Activated CD4-positive, alpha-beta T cell treated with anti-CD3 and anti-CD28 coated beads, Interleukin-2, amount 10 ng/mL, durations not matched to agents 7 days and 5 days (primary cell): ENCODE measurements at regions not wholly inside any gene's neighbourhood (a gene's known extent, or its start where the extent isn't known, plus 50 kb on each side); places are given as distances from the start of the nearest gene placed in this dataset.

ENCODE experiments used
- CTCF ChIA-PET: fragments of 350-600 bp; sonication (Branson Sonifier 250); formaldehyde crosslinking; loops from one replicate; lab custom pipeline; 2021; ENCODE audit warnings: antibody characterized with exemption; lab: Charles Lee
- POLR2A ChIA-PET: fragments of 350-600 bp; sonication (Branson Sonifier 250); formaldehyde crosslinking; loops from one replicate; lab custom pipeline; 2021; ENCODE audit warnings: antibody characterized with exemption; lab: Charles Lee
- DNase-seq: peaks from one replicate; pipeline ENCODE4 v3.0.0-alpha.2; 2020
- H3K27ac Mint-ChIP-seq: one replicate; pipeline ENCODE4 v1.8.0; 2021; ENCODE audit warnings: mild to moderate bottlenecking, moderate library complexity, mixed read lengths
- H3K27me3 Mint-ChIP-seq: one replicate; pipeline ENCODE4 v1.8.0; 2021; ENCODE audit warnings: mixed read lengths
- H3K36me3 Mint-ChIP-seq: one replicate; pipeline ENCODE4 v1.8.0; 2021; ENCODE audit warnings: low read depth, mixed read lengths
- H3K4me1 Mint-ChIP-seq: one replicate; pipeline ENCODE4 v1.8.0; 2021; ENCODE audit warnings: mixed read lengths
- H3K4me3 Mint-ChIP-seq: one replicate; pipeline ENCODE4 v1.8.0; 2021; ENCODE audit warnings: mild to moderate bottlenecking, moderate library complexity, mixed read lengths
- H3K9me3 Mint-ChIP-seq: one replicate; pipeline ENCODE4 v1.8.0; 2021; ENCODE audit warnings: mixed read lengths

DNA sequence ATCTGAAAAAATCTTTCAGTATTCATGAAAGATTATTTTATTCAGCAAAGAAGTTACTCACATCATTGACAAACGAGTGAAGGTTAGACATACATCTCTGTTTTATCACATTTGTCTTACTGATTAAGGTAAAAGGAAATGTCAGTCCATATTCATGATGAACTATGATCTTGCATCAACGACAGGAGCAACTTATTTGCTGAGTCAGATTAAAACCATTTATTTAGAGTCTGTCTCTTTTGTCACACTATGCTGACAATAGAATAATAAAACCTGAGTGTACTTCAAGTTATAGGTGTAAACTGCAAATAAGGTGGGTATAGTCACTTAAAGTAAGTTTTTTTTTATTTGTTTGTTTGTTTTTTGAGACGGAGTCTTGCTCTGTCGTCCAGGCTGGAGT, 216.5 kb upstream of the SEMA3C start:
- H3K36me3 Mint-ChIP-seq = no peaks in the 10 kb centered on the region

DNA sequence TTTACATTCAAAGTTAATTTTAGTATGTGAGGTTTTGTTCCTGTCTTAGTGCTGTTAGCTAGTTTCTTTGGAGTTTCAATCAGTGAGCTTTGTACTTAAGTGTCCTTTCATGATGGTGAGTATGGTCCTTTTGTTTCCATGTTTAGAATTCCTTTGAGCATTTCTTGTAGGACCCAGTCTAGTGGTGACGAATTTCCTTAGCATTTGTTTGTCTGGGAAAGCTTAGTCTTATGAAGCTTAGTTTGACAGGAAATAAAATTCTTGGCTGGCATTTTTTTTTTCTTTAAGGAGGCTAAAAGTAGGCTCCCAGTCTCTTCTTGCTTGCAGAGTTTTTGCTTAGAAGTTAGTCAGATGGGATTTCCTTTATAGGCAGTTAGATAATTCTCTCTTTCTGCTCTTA, 209.2 kb upstream of the SEMA3C start:
- Mint-ChIP-seq H3K27ac (no peak overlapping the region), H3K4me1 (no peaks in the 10 kb centered on the region), H3K36me3 (no peaks in the 10 kb centered on the region), H3K4me3 (no peak overlapping the region), H3K9me3 (peaks cover 10% of the 10 kb centered on the region), H3K27me3 (no peaks in the 10 kb centered on the region)
- ChIA-PET CTCF (no interaction called here), POLR2A (no interaction called here)
- DNase-seq = no peak

More for the DNA sequence above, 216.5 kb upstream of the SEMA3C start:
- CTCF ChIA-PET = no interaction called here
- Mint-ChIP-seq H3K27me3 (no peaks in the 10 kb centered on the region), H3K9me3 (peaks cover 2% of the 10 kb centered on the region), H3K4me3 (no peak overlapping the region), H3K4me1 (no peaks in the 10 kb centered on the region), H3K27ac (no peak overlapping the region)
- no peak for DNase-seq
- POLR2A ChIA-PET = no interaction called here

DNA sequence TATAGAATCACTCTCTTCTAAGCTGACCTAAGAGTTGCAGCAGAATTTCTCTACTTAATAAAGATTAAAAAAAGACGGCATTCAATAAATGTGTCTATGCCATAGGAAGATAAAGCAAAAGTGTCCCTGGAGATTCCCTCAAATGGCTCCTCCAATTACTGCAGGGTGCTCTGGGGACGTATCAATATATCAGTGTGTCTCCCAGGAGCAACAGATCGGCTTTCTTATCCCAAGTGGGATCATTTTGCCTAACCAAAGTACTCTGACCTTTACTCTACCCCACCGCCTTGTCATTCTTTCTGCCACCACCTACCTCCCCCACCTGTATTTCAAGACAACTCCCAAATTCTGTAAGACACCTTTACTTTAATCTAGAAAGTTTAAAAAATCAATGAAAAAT, 202.0 kb upstream of the SEMA3C start:
- ChIA-PET CTCF (no interaction called here), POLR2A (no interaction called here)
- DNase-seq = no peak
- no peaks in the 10 kb centered on the region for H3K36me3 Mint-ChIP-seq
- no peaks in the 10 kb centered on the region for H3K4me1 Mint-ChIP-seq
- H3K4me3 Mint-ChIP-seq = no peak overlapping the region
- H3K27ac Mint-ChIP-seq = no peak overlapping the region
- no peaks in the 10 kb centered on the region for H3K9me3 Mint-ChIP-seq
- no peaks in the 10 kb centered on the region for H3K27me3 Mint-ChIP-seq

DNA sequence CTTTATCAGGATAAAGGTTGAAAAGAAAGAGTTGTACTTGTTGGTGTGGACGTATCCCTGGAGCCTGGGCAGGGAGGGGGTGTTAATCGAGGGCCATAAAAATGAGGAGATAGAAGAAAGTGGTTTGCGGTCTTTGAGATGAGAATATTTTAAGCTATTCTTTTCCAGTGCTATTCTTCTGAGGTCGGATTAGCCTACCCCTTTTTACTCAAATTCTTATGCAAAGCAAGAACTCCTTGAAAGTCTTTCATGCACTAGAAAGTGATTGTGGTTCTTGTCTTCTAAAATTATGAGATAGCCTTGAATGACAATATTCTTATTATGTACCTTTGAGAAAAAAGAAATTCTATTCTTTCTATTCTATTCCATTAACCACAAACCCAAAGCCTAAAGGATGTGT, 201.3 kb upstream of the SEMA3C start:
- DNase-seq = no peak
- H3K4me3 Mint-ChIP-seq = no peak overlapping the region
- H3K4me1 Mint-ChIP-seq = no peaks in the 10 kb centered on the region
- no peaks in the 10 kb centered on the region for H3K36me3 Mint-ChIP-seq
- no peaks in the 10 kb centered on the region for H3K9me3 Mint-ChIP-seq
- no peaks in the 10 kb centered on the region for H3K27me3 Mint-ChIP-seq
- ChIA-PET POLR2A (no interaction called here), CTCF (no interaction called here)
- no peak overlapping the region for H3K27ac Mint-ChIP-seq

DNA sequence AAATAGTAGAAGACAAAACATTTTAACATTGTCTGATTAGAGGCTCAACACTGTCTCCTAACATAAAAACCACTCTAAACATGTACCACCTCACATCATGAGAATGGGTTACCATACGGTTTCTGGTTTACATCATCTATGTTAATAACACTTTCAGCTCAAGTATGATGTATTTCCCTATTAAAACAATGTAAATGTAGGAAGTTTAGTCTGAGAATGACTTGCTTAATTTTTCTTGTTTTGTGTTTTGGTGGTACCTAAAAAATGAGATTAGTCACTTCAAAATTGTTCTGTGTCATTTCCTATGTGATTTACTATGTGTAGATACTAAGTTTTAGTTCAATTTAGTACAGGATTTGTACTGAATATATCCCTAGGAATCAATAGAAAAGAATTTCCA, 195.8 kb upstream of the SEMA3C start:
- H3K27me3 Mint-ChIP-seq = no peaks in the 10 kb centered on the region
- POLR2A ChIA-PET = no interaction called here
- CTCF ChIA-PET = no interaction called here
- H3K4me3 Mint-ChIP-seq = no peak overlapping the region
- H3K36me3 Mint-ChIP-seq = no peaks in the 10 kb centered on the region
- no peak overlapping the region for H3K27ac Mint-ChIP-seq
- no peaks in the 10 kb centered on the region for H3K9me3 Mint-ChIP-seq
- no peaks in the 10 kb centered on the region for H3K4me1 Mint-ChIP-seq
- DNase-seq = no peak

DNA sequence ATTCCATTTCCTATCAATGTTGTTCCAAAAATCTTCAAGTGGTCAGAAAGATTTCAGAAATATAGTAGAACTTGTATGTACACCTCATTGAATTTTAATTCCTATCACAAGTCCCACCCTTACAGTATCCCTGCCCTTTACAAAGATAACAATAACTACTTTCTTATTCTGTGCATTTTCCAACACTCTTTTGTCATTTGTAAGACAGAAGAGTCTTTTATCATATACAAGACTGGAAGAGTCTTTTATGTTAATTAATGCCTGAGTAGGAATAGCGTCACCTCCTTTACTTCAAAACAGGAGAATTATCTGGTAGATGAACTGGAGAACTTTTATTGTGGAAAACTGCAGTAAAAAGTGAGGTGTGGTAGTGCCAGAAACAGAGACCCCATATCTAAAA, 193.9 kb upstream of the SEMA3C start:
- Mint-ChIP-seq H3K4me1 (no peaks in the 10 kb centered on the region), H3K36me3 (no peaks in the 10 kb centered on the region), H3K4me3 (no peak overlapping the region), H3K27me3 (no peaks in the 10 kb centered on the region), H3K27ac (no peak overlapping the region), H3K9me3 (no peaks in the 10 kb centered on the region)
- no peak for DNase-seq
- CTCF ChIA-PET = no interaction called here
- POLR2A ChIA-PET = no interaction called here

DNA sequence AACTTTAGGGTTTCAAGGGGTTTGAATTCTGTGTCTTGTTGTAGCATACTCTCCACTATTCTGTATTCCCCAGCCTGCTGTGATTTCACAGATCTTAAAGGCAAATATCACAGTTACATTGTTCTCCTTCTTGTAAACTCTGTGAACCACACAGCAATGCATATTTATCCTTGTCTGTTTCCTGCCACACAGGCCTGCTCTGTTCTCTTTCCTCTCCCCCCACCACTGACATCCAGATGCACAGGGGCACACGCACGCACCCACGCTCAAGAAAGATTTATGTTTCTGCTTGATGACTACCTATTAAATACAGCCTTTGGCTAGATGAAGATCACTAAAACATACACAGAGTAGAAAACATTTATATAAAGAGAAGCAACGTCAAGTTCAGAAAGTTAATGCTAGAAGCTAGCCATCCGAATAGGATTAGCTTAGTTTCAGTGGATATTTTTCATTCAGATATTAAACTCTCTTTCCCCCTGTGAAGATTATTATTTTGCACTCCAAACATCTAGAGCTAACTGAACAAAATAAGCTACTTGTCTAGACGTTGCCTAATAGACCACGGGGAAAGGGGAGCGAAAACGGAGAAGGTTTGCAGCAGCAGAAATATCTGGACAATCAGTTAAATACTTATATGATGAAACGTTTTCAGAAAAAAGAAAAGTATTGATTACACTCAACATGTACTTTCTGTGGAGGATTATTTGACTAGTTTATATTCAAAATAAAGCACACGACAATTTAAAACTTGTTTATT, 193.1 kb upstream of the SEMA3C start:
- Mint-ChIP-seq H3K9me3 (no peaks in the 10 kb centered on the region), H3K27ac (no peak overlapping the region), H3K4me1 (no peaks in the 10 kb centered on the region), H3K4me3 (no peak overlapping the region), H3K36me3 (no peaks in the 10 kb centered on the region), H3K27me3 (no peaks in the 10 kb centered on the region)
- no peak for DNase-seq
- CTCF ChIA-PET = no interaction called here
- POLR2A ChIA-PET = no interaction called here

DNA sequence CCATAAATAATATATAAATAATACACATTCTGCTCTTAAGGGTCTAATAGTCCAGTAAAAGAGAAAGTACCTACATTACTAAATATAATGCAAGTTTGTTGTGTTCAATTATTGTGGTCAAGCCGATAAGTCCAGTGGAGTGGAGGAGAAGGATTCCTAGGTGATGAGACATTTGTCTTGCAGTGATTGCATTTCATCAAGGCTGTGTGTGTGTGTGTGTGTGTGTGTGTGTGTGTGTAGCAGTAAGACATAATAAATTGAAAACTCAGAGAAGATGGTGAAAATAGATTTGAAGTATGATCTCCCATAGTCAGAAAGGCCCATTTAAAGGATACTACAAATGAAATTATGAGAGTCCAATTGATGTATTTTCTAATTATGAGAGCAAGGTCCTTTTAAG, 192.5 kb upstream of the SEMA3C start:
- ChIA-PET CTCF (no interaction called here), POLR2A (no interaction called here)
- Mint-ChIP-seq H3K9me3 (no peaks in the 10 kb centered on the region), H3K36me3 (no peaks in the 10 kb centered on the region), H3K27me3 (no peaks in the 10 kb centered on the region), H3K4me3 (no peak overlapping the region), H3K4me1 (no peaks in the 10 kb centered on the region), H3K27ac (no peak overlapping the region)
- DNase-seq = no peak

DNA sequence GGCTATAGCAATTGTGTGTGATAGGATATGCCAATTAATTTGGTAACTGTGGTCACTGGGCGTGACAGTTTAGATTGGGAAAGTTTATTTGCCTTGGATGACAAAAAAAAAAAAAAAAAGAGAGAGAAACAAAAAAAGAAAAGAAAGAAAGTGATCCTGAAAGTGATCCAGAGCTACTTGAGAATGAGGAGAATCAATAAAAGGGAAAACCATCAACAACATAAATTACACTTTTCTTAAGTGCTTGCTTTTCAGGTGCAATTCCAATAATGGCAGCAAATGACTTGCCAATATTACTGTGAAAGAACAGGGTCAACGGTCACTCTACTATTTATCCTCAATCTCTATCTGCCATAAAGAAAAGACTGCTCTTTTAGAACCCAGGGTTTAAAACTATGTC, 191.8 kb upstream of the SEMA3C start:
- Mint-ChIP-seq H3K9me3 (no peaks in the 10 kb centered on the region), H3K4me3 (no peak overlapping the region), H3K4me1 (no peaks in the 10 kb centered on the region), H3K36me3 (no peaks in the 10 kb centered on the region), H3K27me3 (no peaks in the 10 kb centered on the region), H3K27ac (no peak overlapping the region)
- POLR2A ChIA-PET = no interaction called here
- no peak for DNase-seq
- CTCF ChIA-PET = no interaction called here

DNA sequence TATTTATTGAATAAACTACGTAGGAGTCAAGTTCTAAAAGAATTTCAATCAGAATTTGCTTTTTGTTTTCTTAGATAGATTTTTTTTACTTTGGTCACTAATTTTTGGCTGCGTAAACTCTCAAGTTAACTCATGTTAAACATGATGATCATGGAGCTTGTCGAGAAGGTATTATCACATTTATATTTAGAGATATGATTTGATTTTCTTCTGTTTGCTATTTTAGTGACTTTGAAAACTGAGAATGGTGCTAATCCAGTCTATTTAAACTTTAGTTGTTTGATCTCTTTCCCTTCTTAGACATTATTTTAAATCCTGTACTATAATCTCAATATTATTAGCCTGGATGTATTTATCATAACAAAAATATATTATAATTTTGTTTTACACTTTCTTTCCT, 179.4 kb upstream of the SEMA3C start:
- no peak for DNase-seq
- H3K27me3 Mint-ChIP-seq = no peaks in the 10 kb centered on the region
- H3K9me3 Mint-ChIP-seq = no peaks in the 10 kb centered on the region
- ChIA-PET POLR2A (no interaction called here), CTCF (no interaction called here)
- no peaks in the 10 kb centered on the region for H3K36me3 Mint-ChIP-seq
- no peak overlapping the region for H3K4me3 Mint-ChIP-seq
- no peaks in the 10 kb centered on the region for H3K4me1 Mint-ChIP-seq
- H3K27ac Mint-ChIP-seq = no peak overlapping the region

DNA sequence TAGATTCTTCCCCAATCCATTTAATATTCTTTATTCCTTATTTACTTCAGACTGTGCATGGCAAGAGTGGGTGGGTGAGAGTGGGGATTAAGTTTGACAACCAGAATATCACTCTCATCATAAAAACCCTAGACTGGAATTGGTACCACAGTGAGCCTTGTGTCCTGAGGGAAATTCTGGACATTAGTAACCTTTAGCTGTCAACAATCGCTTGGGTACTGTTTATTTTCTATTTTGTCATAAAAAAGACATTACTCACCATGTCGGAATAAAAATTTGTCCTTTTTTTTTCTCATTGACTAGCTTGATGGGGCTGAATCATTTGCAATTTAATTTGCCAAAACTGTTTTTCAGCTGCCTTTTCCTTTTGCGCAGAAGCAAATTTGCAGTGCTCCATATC, 176.1 kb upstream of the SEMA3C start:
- CTCF ChIA-PET = no interaction called here

DNA sequence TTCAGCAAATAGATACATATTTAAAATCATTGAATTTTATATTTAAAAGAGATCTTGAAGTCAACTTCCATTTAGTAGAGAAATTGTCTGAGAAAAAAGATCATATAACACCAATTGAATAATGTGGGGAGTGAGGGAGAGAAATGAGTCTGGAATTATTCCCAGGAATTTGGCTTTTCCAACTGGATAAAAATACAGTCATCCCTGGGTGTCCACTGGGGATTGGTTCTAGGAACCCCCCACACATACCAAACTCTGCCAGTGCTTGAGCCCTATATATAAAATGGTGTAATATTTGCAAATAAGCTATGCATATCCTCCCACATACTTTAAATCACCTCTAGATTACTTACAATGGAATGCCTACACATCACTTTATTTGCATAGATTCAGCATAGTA, 162.8 kb upstream of the SEMA3C start:
- Mint-ChIP-seq H3K4me3 (no peak overlapping the region), H3K27me3 (no peaks in the 10 kb centered on the region), H3K27ac (no peak overlapping the region), H3K9me3 (peaks cover 6% of the 10 kb centered on the region), H3K36me3 (no peaks in the 10 kb centered on the region), H3K4me1 (no peaks in the 10 kb centered on the region)
- ChIA-PET CTCF (no interaction called here), POLR2A (no interaction called here)
- DNase-seq = no peak

More for the DNA sequence above, 176.1 kb upstream of the SEMA3C start:
- POLR2A ChIA-PET = no interaction called here
- Mint-ChIP-seq H3K4me3 (no peak overlapping the region), H3K4me1 (no peaks in the 10 kb centered on the region), H3K27ac (no peak overlapping the region), H3K9me3 (no peaks in the 10 kb centered on the region), H3K27me3 (no peaks in the 10 kb centered on the region), H3K36me3 (no peaks in the 10 kb centered on the region)
- no peak for DNase-seq

DNA sequence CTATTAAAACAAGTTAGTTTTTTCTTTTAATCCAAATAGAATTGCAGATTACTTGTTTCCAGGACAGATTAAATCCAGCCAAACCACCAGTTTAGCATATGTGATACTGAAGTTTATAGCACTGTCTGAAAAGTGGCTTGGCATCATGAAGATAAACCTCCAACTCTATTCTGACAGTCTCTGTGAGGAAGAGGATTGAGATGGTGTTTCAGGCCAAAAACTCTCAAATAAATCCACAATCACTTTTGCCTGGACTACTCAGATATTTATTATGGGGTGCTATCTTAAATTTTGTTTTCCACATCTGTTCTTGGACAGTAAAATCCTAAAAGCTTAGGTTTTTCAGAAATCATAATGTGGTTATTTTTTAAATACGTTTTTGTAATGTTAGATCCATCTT, 161.7 kb upstream of the SEMA3C start:
- H3K4me3 Mint-ChIP-seq = no peak overlapping the region
- no peaks in the 10 kb centered on the region for H3K4me1 Mint-ChIP-seq
- peaks cover 6% of the 10 kb centered on the region for H3K9me3 Mint-ChIP-seq
- H3K27me3 Mint-ChIP-seq = no peaks in the 10 kb centered on the region
- ChIA-PET CTCF (no interaction called here), POLR2A (no interaction called here)
- DNase-seq = no peak
- no peaks in the 10 kb centered on the region for H3K36me3 Mint-ChIP-seq
- H3K27ac Mint-ChIP-seq = no peak overlapping the region

DNA sequence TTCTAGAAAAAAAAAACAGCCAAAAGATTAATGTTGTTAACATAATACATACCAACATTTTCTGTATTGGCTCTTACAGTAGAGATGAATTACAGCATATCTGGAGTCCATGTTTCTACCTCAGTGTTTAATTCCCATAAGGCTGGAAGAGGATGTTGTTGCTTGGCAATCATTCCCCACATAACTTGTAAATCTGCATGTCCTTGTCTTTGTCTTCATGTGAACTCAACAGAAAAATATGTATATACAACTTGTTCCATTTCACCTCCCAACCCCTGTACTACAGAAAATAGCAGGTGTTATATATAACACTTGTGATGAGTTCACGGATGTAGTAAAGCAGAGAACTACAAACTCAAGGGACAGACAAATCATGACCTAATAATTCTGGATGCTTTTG, 160.9 kb upstream of the SEMA3C start:
- H3K4me1 Mint-ChIP-seq = no peaks in the 10 kb centered on the region
- CTCF ChIA-PET = no interaction called here
- H3K4me3 Mint-ChIP-seq = no peak overlapping the region
- POLR2A ChIA-PET = no interaction called here
- no peaks in the 10 kb centered on the region for H3K27me3 Mint-ChIP-seq
- H3K9me3 Mint-ChIP-seq = peaks cover 6% of the 10 kb centered on the region
- H3K36me3 Mint-ChIP-seq = no peaks in the 10 kb centered on the region
- DNase-seq = no peak
- no peak overlapping the region for H3K27ac Mint-ChIP-seq
